ENCODE measurements at regions not wholly inside any gene's neighbourhood (a gene's known extent, or its start where the extent isn't known, plus 50 kb on each side); places are given as distances from the start of the nearest gene placed in this dataset.

DNA sequence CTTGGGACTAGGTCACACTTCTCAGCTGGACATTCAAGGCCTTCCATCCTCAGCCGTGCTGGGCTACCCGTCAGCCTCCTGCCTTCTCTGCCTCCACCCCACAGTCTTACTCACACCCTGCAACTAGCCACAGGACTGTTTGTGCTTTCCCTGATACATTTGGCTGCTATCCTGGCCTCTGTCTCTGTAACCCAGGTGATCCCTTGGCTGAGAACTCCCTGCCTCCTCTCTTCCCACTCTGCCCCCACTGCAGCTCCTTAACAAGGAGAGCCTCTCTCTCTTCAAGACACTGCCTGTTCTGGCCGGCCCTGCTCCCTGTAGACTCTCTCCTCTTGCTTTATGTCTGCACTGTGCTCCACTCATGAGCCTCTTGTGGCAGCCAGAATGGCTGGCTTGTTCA lies 120.6 kb downstream of the MSX2 start:
- intact Hi-C loops (cut with DNase I): no loop called here
- peaks cover 0 to 15% (median 0%) of the 10 kb centered on the region in 3 donors for H3K4me1 ChIP-seq
- H3K9me3 ChIP-seq: no peaks in the 10 kb centered on the region
- no peak for TF ChIP-seq CTCF (IDR thresholded peaks at IDR 0.05)
- no peak for TF ChIP-seq POLR2A (IDR thresholded peaks at IDR 0.05)
- H3K27me3 ChIP-seq: no peaks in the 10 kb centered on the region
- H3K27ac ChIP-seq: no peak overlapping the region
- 43 to 61% methylated on average over 3 of the region's 3 CpGs for WGBS, 2 donors
- DNase-seq: no peak
- no peak overlapping the region for H3K4me3 ChIP-seq
- no peaks in the 10 kb centered on the region for H3K36me3 ChIP-seq

GRCh38 chr5:174843263-174844250 lies 119.2 kb downstream of the MSX2 start:
- H3K9me3 ChIP-seq: no peaks in the 10 kb centered on the region
- intact Hi-C loops (cut with DNase I): no loop called here
- TF ChIP-seq CTCF (IDR thresholded peaks at IDR 0.05): no peak
- no peak for TF ChIP-seq POLR2A (IDR thresholded peaks at IDR 0.05)
- peak overlapping the region in 2 of 4 donors; percentile 43 to 52 for H3K27ac ChIP-seq
- H3K4me3 ChIP-seq: no peak overlapping the region
- H3K4me1 ChIP-seq: peaks cover 0 to 15% (median 0%) of the 10 kb centered on the region in 3 donors
- DNase-seq: no peak
- H3K27me3 ChIP-seq: peaks cover 0 to 4% (median 0%) of the 10 kb centered on the region in 4 donors
- 50 to 51% methylated on average over 7 to 9 of the region's 9 CpGs for WGBS, 2 donors
- H3K36me3 ChIP-seq: no peaks in the 10 kb centered on the region

DNA sequence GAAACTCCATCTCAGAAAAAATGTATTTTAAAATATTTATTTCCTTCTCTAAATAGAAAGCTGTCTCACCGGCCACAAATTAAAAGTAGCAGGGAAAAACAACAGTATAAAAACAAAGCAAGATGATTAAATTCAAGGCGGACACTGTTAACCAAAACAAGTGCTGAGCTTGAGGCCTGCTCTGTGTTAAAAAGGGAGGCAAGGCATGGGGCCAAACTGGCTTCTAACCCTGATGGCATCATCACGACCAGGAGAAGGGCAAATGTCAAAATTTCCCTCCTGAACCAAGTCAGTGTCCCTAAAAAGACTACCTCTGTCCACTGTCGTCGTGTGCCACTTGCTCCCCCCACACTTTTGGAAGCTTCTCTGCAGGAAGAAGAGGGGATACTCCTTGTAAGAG lies 116.1 kb downstream of the MSX2 start:
- Histone ChIP-seq H3K9me3 (no peaks in the 10 kb centered on the region), H3K36me3 (no peaks in the 10 kb centered on the region), H3K4me1 (peaks cover 0 to 15% (median 0%) of the 10 kb centered on the region in 3 donors), H3K27me3 (peaks cover 0 to 4% (median 0%) of the 10 kb centered on the region in 4 donors), H3K27ac (no peak overlapping the region), H3K4me3 (no peak overlapping the region)
- intact Hi-C loops (cut with DNase I): no loop called here
- no peak for DNase-seq
- WGBS, 2 donors: 62 to 72% methylated on average over 5 of the region's 5 CpGs
- TF ChIP-seq CTCF (IDR thresholded peaks at IDR 0.05) (no peak), POLR2A (IDR thresholded peaks at IDR 0.05) (no peak)

DNA sequence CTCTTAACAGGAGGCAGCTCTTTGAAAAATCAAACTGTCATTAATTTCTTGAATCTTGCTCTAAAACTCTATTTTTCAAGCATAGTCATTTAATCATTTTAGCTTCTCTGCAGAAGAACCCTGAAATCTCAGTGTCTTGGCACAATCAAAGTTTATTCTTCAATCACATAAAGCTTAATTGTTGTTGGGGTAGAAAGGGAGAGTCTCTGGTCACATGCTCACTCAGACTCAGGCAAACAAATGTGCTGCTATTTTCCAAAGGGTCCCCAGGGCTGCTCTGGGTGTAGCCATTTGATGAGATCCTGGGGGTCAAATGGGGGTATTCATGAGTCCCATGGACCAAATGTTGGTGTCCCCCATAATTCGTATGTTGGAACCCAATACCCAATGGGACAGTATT lies 114.8 kb downstream of the MSX2 start:
- no peak overlapping the region for H3K27ac ChIP-seq
- 80% methylated on average over 1 of the region's 1 CpG; no CpG with 5 or more reads in 1 of the 2 donors for WGBS, 2 donors
- no peak for DNase-seq
- H3K4me1 ChIP-seq: peaks cover 0 to 5% (median 0%) of the 10 kb centered on the region in 3 donors
- TF ChIP-seq POLR2A (IDR thresholded peaks at IDR 0.05) (no peak), CTCF (IDR thresholded peaks at IDR 0.05) (no peak)
- H3K4me3 ChIP-seq: no peak overlapping the region
- no peaks in the 10 kb centered on the region for H3K9me3 ChIP-seq
- no peaks in the 10 kb centered on the region for H3K36me3 ChIP-seq
- intact Hi-C loops (cut with DNase I): no loop called here
- peaks cover 0 to 4% (median 0%) of the 10 kb centered on the region in 4 donors for H3K27me3 ChIP-seq

All from esophagus squamous epithelium (tissue), 5 donors.